Activated T-helper 17 cell treated with anti-CD3 and anti-CD28 coated beads, Interleukin-2, amount 50 U/mL, for 72 hours (primary cell): ENCODE measurements at regions not wholly inside any gene's neighbourhood (a gene's known extent, or its start where the extent isn't known, plus 50 kb on each side); places are given as distances from the start of the nearest gene placed in this dataset.
"Not testable (repeated sequence)": the region's sequence is repeated elsewhere in the genome, so short reads cannot be mapped to it uniquely, and the experiment has no call there.

ENCODE experiments used
- ATAC-seq: fragments of 150-1000 bp; cut with Tn5 transposase; replicated peaks from 2 replicates; pipeline ENCODE4 v1.10.0; 2021; ENCODE audit warnings: mild to moderate bottlenecking, moderate library complexity
- H3K27ac Mint-ChIP-seq: one replicate; pipeline ENCODE4 v1.8.0; 2022; ENCODE audit warnings: mixed read lengths
- H3K27me3 Mint-ChIP-seq: one replicate; pipeline ENCODE4 v1.8.0; 2022; ENCODE audit warnings: mixed read lengths
- H3K36me3 Mint-ChIP-seq: one replicate; pipeline ENCODE4 v1.8.0; 2022; ENCODE audit warnings: low read depth, mild to moderate bottlenecking, mixed read lengths
- H3K4me1 Mint-ChIP-seq: one replicate; pipeline ENCODE4 v1.8.0; 2022; ENCODE audit warnings: mixed read lengths
- H3K4me3 Mint-ChIP-seq: one replicate; pipeline ENCODE4 v1.8.0; 2022; ENCODE audit warnings: mild to moderate bottlenecking, mixed read lengths
- H3K9me3 Mint-ChIP-seq: one replicate; pipeline ENCODE4 v1.8.0; 2022; ENCODE audit warnings: mixed read lengths

- Mint-ChIP-seq H3K27me3 (peaks cover 3% of the 10 kb centered on the region), H3K4me3 (no peak overlapping the region), H3K9me3 (no peaks in the 10 kb centered on the region), H3K36me3 (no peaks in the 10 kb centered on the region), H3K4me1 (no peaks in the 10 kb centered on the region), H3K27ac (no peak overlapping the region)
- ATAC-seq, result no peak
Observed at GRCh38 chr3:75171630-75172230, 492.4 kb upstream of the FRG2C start.

GRCh38 chr3:75176937-75177336, 487.2 kb upstream of the FRG2C start:
- Mint-ChIP-seq H3K9me3 (no peaks in the 10 kb centered on the region), H3K4me3 (no peak overlapping the region), H3K4me1 (no peaks in the 10 kb centered on the region), H3K36me3 (no peaks in the 10 kb centered on the region), H3K27me3 (peaks cover 8% of the 10 kb centered on the region), H3K27ac (no peak overlapping the region)
- no peak for ATAC-seq

- Mint-ChIP-seq H3K4me1 (no peaks in the 10 kb centered on the region), H3K36me3 (no peaks in the 10 kb centered on the region), H3K27me3 (peaks cover 8% of the 10 kb centered on the region), H3K9me3 (no peaks in the 10 kb centered on the region), H3K4me3 (no peak overlapping the region), H3K27ac (no peak overlapping the region)
- ATAC-seq, result no peak
Observed at GRCh38 chr3:75180235-75180944, 483.7 kb upstream of the FRG2C start.

GRCh38 chr3:75180945-75181298, 483.2 kb upstream of the FRG2C start:
- no peaks in the 10 kb centered on the region for H3K36me3 Mint-ChIP-seq
- H3K27ac Mint-ChIP-seq, result no peak overlapping the region
- no peak overlapping the region for H3K4me3 Mint-ChIP-seq

GRCh38 chr3:75188962-75189361, 475.2 kb upstream of the FRG2C start:
- Mint-ChIP-seq H3K36me3 (no peaks in the 10 kb centered on the region), H3K4me3 (no peak overlapping the region), H3K27ac (no peak overlapping the region), H3K27me3 (peaks cover 19% of the 10 kb centered on the region), H3K9me3 (no peaks in the 10 kb centered on the region), H3K4me1 (no peaks in the 10 kb centered on the region)
- no peak for ATAC-seq

More at GRCh38 chr3:75180945-75181298, 483.2 kb upstream of the FRG2C start:
- Mint-ChIP-seq H3K9me3 (no peaks in the 10 kb centered on the region), H3K27me3 (peaks cover 8% of the 10 kb centered on the region), H3K4me1 (no peaks in the 10 kb centered on the region)
- no peak for ATAC-seq

- Mint-ChIP-seq H3K27ac (no peak overlapping the region), H3K27me3 (peaks cover 14% of the 10 kb centered on the region), H3K4me3 (no peak overlapping the region), H3K36me3 (no peaks in the 10 kb centered on the region), H3K4me1 (no peaks in the 10 kb centered on the region), H3K9me3 (no peaks in the 10 kb centered on the region)
- ATAC-seq, result no peak
Observed at GRCh38 chr3:75192146-75192616, 471.9 kb upstream of the FRG2C start.

GRCh38 chr3:75193797-75194196, 470.3 kb upstream of the FRG2C start:
- Mint-ChIP-seq H3K27ac (no peak overlapping the region), H3K27me3 (peaks cover 13% of the 10 kb centered on the region), H3K9me3 (no peaks in the 10 kb centered on the region), H3K36me3 (no peaks in the 10 kb centered on the region), H3K4me1 (no peaks in the 10 kb centered on the region), H3K4me3 (no peak overlapping the region)
- ATAC-seq, result no peak

GRCh38 chr3:75214332-75214731, 449.8 kb upstream of the FRG2C start:
- H3K4me1 Mint-ChIP-seq, ATAC-seq, H3K27ac Mint-ChIP-seq, H3K36me3 Mint-ChIP-seq, H3K9me3 Mint-ChIP-seq, H3K4me3 Mint-ChIP-seq, H3K27me3 Mint-ChIP-seq: not testable (repeated sequence)

- no peak overlapping the region for H3K4me3 Mint-ChIP-seq
- H3K36me3 Mint-ChIP-seq, result no peaks in the 10 kb centered on the region
- no peaks in the 10 kb centered on the region for H3K4me1 Mint-ChIP-seq
- H3K9me3 Mint-ChIP-seq, result peaks cover 5% of the 10 kb centered on the region
- no peak for ATAC-seq
- peaks cover 6% of the 10 kb centered on the region for H3K27me3 Mint-ChIP-seq
- no peak overlapping the region for H3K27ac Mint-ChIP-seq
Observed at GRCh38 chr3:75218577-75218976, 445.6 kb upstream of the FRG2C start.

- Mint-ChIP-seq H3K27ac (no peak overlapping the region), H3K36me3 (no peaks in the 10 kb centered on the region), H3K9me3 (no peaks in the 10 kb centered on the region), H3K4me3 (no peak overlapping the region), H3K27me3 (no peaks in the 10 kb centered on the region), H3K4me1 (no peaks in the 10 kb centered on the region)
- no peak for ATAC-seq
Observed at GRCh38 chr3:75220932-75221331, 443.2 kb upstream of the FRG2C start.

GRCh38 chr3:75224412-75224811, 439.7 kb upstream of the FRG2C start:
- H3K27ac Mint-ChIP-seq, result no peak overlapping the region
- no peak overlapping the region for H3K4me3 Mint-ChIP-seq
- H3K27me3 Mint-ChIP-seq, result peaks cover 10% of the 10 kb centered on the region
- H3K36me3 Mint-ChIP-seq, result no peaks in the 10 kb centered on the region
- ATAC-seq, result no peak
- peaks cover 3% of the 10 kb centered on the region for H3K9me3 Mint-ChIP-seq
- no peaks in the 10 kb centered on the region for H3K4me1 Mint-ChIP-seq

- H3K27me3 Mint-ChIP-seq, result peaks cover 14% of the 10 kb centered on the region
- peaks cover 3% of the 10 kb centered on the region for H3K9me3 Mint-ChIP-seq
- H3K4me1 Mint-ChIP-seq, result no peaks in the 10 kb centered on the region
- H3K4me3 Mint-ChIP-seq, result no peak overlapping the region
- no peak overlapping the region for H3K27ac Mint-ChIP-seq
- no peak for ATAC-seq
- no peaks in the 10 kb centered on the region for H3K36me3 Mint-ChIP-seq
Observed at GRCh38 chr3:75232216-75232615, 431.9 kb upstream of the FRG2C start.

GRCh38 chr3:75235631-75236030, 428.5 kb upstream of the FRG2C start:
- H3K4me3 Mint-ChIP-seq, result no peak overlapping the region
- no peaks in the 10 kb centered on the region for H3K4me1 Mint-ChIP-seq
- no peaks in the 10 kb centered on the region for H3K9me3 Mint-ChIP-seq
- H3K27ac Mint-ChIP-seq, result no peak overlapping the region
- H3K36me3 Mint-ChIP-seq, result no peaks in the 10 kb centered on the region
- no peak for ATAC-seq
- H3K27me3 Mint-ChIP-seq, result peaks cover 8% of the 10 kb centered on the region

GRCh38 chr3:75237053-75237452, 427.1 kb upstream of the FRG2C start:
- H3K4me1 Mint-ChIP-seq, result no peaks in the 10 kb centered on the region
- no peak for ATAC-seq
- no peak overlapping the region for H3K27ac Mint-ChIP-seq
- H3K27me3 Mint-ChIP-seq, result peaks cover 8% of the 10 kb centered on the region
- no peaks in the 10 kb centered on the region for H3K36me3 Mint-ChIP-seq
- H3K9me3 Mint-ChIP-seq, result no peaks in the 10 kb centered on the region
- H3K4me3 Mint-ChIP-seq, result no peak overlapping the region

GRCh38 chr3:75237477-75237876, 426.7 kb upstream of the FRG2C start:
- Mint-ChIP-seq H3K4me1 (no peaks in the 10 kb centered on the region), H3K27ac (no peak overlapping the region), H3K4me3 (no peak overlapping the region), H3K9me3 (no peaks in the 10 kb centered on the region), H3K36me3 (no peaks in the 10 kb centered on the region), H3K27me3 (peaks cover 8% of the 10 kb centered on the region)
- ATAC-seq, result no peak
